HG03442 (cell line): ENCODE measurements at regions not wholly inside any gene's neighbourhood (a gene's known extent, or its start where the extent isn't known, plus 50 kb on each side); places are given as distances from the start of the nearest gene placed in this dataset.

Experiments
- ATAC-seq: cut with Tn5 transposase; IDR thresholded peaks from one replicate; pipeline ENCODE4 v1.9.1; 2021; ENCODE audit warnings: mild to moderate bottlenecking, moderate library complexity; ENCODE audit not compliant: unreplicated experiment

- ATAC-seq: no peak
Observed at GRCh38 chr4:136461533-136461932, 1070.8 kb downstream of the PCDH18 start.

- ATAC-seq: no peak
Observed at GRCh38 chr4:136458326-136458725, 1074.0 kb downstream of the PCDH18 start.

GRCh38 chr4:136457577-136457976 lies 1074.7 kb downstream of the PCDH18 start:
- ATAC-seq: no peak

- no peak for ATAC-seq
Observed at GRCh38 chr4:136457004-136457403, 1075.3 kb downstream of the PCDH18 start.

- no peak for ATAC-seq
Observed at GRCh38 chr4:136443006-136443405, 1089.3 kb downstream of the PCDH18 start.

GRCh38 chr4:136442447-136442846 lies 1089.8 kb downstream of the PCDH18 start:
- ATAC-seq: no peak

- no peak for ATAC-seq
Observed at GRCh38 chr4:136441629-136442282, 1090.5 kb downstream of the PCDH18 start.

GRCh38 chr4:136438645-136439044 lies 1093.6 kb downstream of the PCDH18 start:
- no peak for ATAC-seq

- no peak for ATAC-seq
Observed at GRCh38 chr4:136424052-136424451, 1108.2 kb downstream of the PCDH18 start.

- ATAC-seq: no peak
Observed at GRCh38 chr4:136414981-136415380, 1117.3 kb downstream of the PCDH18 start.

GRCh38 chr4:136412708-136413107 lies 1119.6 kb downstream of the PCDH18 start:
- ATAC-seq: no peak

- no peak for ATAC-seq
Observed at GRCh38 chr4:136400829-136401228, 1131.5 kb downstream of the PCDH18 start.

- no peak for ATAC-seq
Observed at GRCh38 chr4:136395212-136395722, 1137.0 kb downstream of the PCDH18 start.

- ATAC-seq: no peak
Observed at GRCh38 chr4:136392576-136392975, 1139.7 kb downstream of the PCDH18 start.

- no peak for ATAC-seq
Observed at GRCh38 chr4:136390824-136391223, 1141.5 kb downstream of the PCDH18 start.

GRCh38 chr4:136383082-136383481 lies 1149.2 kb downstream of the PCDH18 start:
- ATAC-seq: no peak

- no peak for ATAC-seq
Observed at GRCh38 chr4:136371231-136371630, 1161.1 kb downstream of the PCDH18 start.

GRCh38 chr4:136369073-136369472 lies 1163.2 kb downstream of the PCDH18 start:
- no peak for ATAC-seq

- no peak for ATAC-seq
Observed at GRCh38 chr4:136357556-136357955, 1174.7 kb downstream of the PCDH18 start.

GRCh38 chr4:136355970-136356369 lies 1176.3 kb downstream of the PCDH18 start:
- no peak for ATAC-seq

- ATAC-seq: no peak
Observed at GRCh38 chr4:136343340-136343739, 1189.0 kb downstream of the PCDH18 start.

- ATAC-seq: no peak
Observed at GRCh38 chr4:136342666-136343065, 1189.6 kb downstream of the PCDH18 start.

GRCh38 chr4:136337216-136337615 lies 1195.1 kb downstream of the PCDH18 start:
- no peak for ATAC-seq
